Stimulated activated naive B cell treated with anti-CD40 and anti-IgM and Interleukin-4, amounts not matched to agents 10 μg/mL and 1 μg/mL and 100 μg/mL, for 72 hours (primary cell): ENCODE measurements at regions not wholly inside any gene's neighbourhood (a gene's known extent, or its start where the extent isn't known, plus 50 kb on each side); places are given as distances from the start of the nearest gene placed in this dataset.
"Not testable (repeated sequence)": the region's sequence is repeated elsewhere in the genome, so short reads cannot be mapped to it uniquely, and the experiment has no call there.

ENCODE experiments used
- ATAC-seq, 2 donors: fragments of 150-1000 bp; cut with Tn5 transposase; replicated peaks; 2 replicates each; pipeline ENCODE4 v1.10.0; 2021; ENCODE audit warnings: moderate library complexity in 1 of 2
- DNase-seq: peaks from one replicate; pipeline ENCODE4 v3.0.0; 2021
- H3K27ac Mint-ChIP-seq: one replicate; pipeline ENCODE4 v1.8.0; 2022; ENCODE audit warnings: mild to moderate bottlenecking, mixed read lengths
- H3K27me3 Mint-ChIP-seq, 2 donors: one replicate each; pipeline ENCODE4 v1.8.0; 2022; ENCODE audit warnings: mixed read lengths in 2 of 2
- H3K36me3 Mint-ChIP-seq, 2 donors: one replicate each; pipeline ENCODE4 v1.8.0; 2022; ENCODE audit warnings: mixed read lengths in 2 of 2, mild to moderate bottlenecking in 1 of 2
- H3K4me1 Mint-ChIP-seq, 2 donors: one replicate each; pipeline ENCODE4 v1.8.0; 2022; ENCODE audit warnings: mixed read lengths in 2 of 2, mild to moderate bottlenecking in 1 of 2
- H3K4me3 Mint-ChIP-seq, 2 donors: one replicate each; pipeline ENCODE4 v1.8.0; 2022; ENCODE audit warnings: mild to moderate bottlenecking in 2 of 2, mixed read lengths in 2 of 2, moderate library complexity in 1 of 2
- H3K9me3 Mint-ChIP-seq, 2 donors: one replicate each; pipeline ENCODE4 v1.8.0; 2022; ENCODE audit warnings: mixed read lengths in 2 of 2, mild to moderate bottlenecking in 1 of 2

- H3K27ac Mint-ChIP-seq, H3K4me1 Mint-ChIP-seq, H3K36me3 Mint-ChIP-seq, DNase-seq, ATAC-seq, H3K27me3 Mint-ChIP-seq, H3K4me3 Mint-ChIP-seq, H3K9me3 Mint-ChIP-seq: not testable (repeated sequence)
Observed at GRCh38 chr13:18697221-18697620, 484.4 kb downstream of the TUBA3C start.

DNA sequence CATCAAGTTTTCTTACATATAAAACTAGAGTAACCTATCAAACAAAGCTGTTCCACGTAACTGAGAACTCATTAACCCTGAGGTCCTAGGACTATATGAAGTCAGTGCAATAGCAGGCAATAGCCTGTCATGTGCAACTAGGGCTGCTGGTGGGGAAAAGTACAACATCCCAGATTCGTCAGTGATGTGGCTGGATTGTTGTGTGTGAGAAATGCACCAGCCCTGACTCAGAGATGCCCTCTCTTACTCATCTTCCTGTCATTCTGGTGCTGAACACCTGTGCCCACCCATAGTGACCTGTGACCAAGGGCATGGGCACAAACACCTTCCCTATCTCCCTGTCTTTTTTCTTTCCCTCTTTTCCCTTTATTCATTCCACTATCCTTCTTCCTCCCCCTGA lies 504.2 kb downstream of the TUBA3C start:
- H3K36me3 Mint-ChIP-seq, H3K27ac Mint-ChIP-seq, H3K4me3 Mint-ChIP-seq, H3K4me1 Mint-ChIP-seq, DNase-seq, H3K27me3 Mint-ChIP-seq, H3K9me3 Mint-ChIP-seq, ATAC-seq: not testable (repeated sequence)

DNA sequence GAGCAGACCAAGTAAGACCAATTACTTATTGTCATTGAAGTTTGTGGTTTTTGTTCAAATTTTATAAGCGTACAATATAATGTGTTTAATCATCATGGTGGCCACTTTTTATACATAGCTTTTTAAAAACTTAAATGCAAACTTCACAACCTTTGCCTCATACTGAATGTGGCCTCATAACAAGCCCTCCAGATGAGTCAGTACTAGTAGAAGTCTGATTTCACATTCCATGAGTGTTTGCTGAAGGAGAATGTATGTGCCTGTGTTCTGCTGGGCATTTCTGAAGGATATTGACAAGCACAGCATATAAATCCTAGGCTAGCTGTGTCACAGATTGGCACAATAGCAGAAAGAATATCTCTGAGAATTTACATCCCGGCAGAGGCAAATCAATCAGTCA lies 506.4 kb downstream of the TUBA3C start:
- H3K4me1 Mint-ChIP-seq, H3K4me3 Mint-ChIP-seq, ATAC-seq: not testable (repeated sequence)

DNA sequence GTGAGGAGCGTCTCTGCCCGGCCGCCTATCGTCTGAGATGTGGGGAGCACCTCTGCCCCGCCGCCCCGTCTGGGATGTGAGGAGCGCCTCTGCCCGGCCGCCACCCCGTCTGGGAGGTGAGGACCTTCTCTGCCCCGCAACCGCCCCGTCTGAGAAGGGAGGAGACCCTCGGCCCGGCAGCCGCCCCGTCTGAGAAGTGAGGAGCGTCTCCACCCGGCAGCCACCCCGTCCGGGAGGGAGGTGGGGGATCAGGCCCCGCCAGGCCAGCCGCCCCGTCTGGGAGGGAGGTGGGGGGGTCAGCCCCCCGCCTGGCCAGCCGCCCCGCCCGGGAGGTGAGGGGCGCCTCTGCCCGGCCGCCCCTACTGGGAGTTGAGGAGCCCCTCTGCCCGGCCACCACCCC lies 507.8 kb downstream of the TUBA3C start:
- not testable (repeated sequence) for ATAC-seq

More for the DNA sequence above, 506.4 kb downstream of the TUBA3C start:
- DNase-seq, H3K27me3 Mint-ChIP-seq, H3K9me3 Mint-ChIP-seq, H3K36me3 Mint-ChIP-seq, H3K27ac Mint-ChIP-seq: not testable (repeated sequence)

GRCh38 chr13:18666585-18666984 lies 515.0 kb downstream of the TUBA3C start:
- H3K9me3 Mint-ChIP-seq, H3K36me3 Mint-ChIP-seq, DNase-seq, H3K27me3 Mint-ChIP-seq, ATAC-seq, H3K4me3 Mint-ChIP-seq, H3K27ac Mint-ChIP-seq, H3K4me1 Mint-ChIP-seq: not testable (repeated sequence)

More for the DNA sequence above, 507.8 kb downstream of the TUBA3C start:
- not testable (repeated sequence) for H3K4me1 Mint-ChIP-seq, H3K27me3 Mint-ChIP-seq, H3K27ac Mint-ChIP-seq, H3K4me3 Mint-ChIP-seq, H3K9me3 Mint-ChIP-seq, DNase-seq, H3K36me3 Mint-ChIP-seq

DNA sequence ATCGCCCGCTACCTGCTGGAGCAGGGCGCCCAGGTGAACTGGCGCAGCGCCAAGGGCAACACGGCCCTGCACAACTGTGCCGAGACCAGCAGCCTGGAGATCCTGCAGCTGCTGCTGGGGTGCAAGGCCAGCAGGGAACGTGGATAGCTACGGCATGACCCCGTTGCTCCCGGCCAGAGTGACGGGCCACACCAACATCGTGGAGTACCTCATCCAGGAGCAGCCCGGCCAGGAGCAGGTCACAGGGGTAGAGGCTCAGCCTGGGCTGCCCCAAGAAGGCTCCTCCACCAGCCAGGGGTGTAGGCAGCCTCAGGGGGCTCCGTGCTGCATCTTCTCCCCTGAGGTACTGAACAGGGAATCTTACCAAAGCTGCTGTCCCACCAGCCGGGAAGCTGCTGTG lies 515.9 kb downstream of the TUBA3C start:
- not testable (repeated sequence) for H3K4me1 Mint-ChIP-seq, DNase-seq, H3K9me3 Mint-ChIP-seq, H3K27me3 Mint-ChIP-seq, H3K36me3 Mint-ChIP-seq, H3K27ac Mint-ChIP-seq, ATAC-seq, H3K4me3 Mint-ChIP-seq

GRCh38 chr13:18665124-18665523 lies 516.5 kb downstream of the TUBA3C start:
- not testable (repeated sequence) for H3K27me3 Mint-ChIP-seq, DNase-seq, H3K27ac Mint-ChIP-seq, H3K36me3 Mint-ChIP-seq, ATAC-seq, H3K9me3 Mint-ChIP-seq, H3K4me3 Mint-ChIP-seq, H3K4me1 Mint-ChIP-seq

GRCh38 chr13:18663222-18663621 lies 518.4 kb downstream of the TUBA3C start:
- ATAC-seq, DNase-seq, H3K27me3 Mint-ChIP-seq, H3K4me1 Mint-ChIP-seq, H3K36me3 Mint-ChIP-seq, H3K4me3 Mint-ChIP-seq, H3K9me3 Mint-ChIP-seq, H3K27ac Mint-ChIP-seq: not testable (repeated sequence)

DNA sequence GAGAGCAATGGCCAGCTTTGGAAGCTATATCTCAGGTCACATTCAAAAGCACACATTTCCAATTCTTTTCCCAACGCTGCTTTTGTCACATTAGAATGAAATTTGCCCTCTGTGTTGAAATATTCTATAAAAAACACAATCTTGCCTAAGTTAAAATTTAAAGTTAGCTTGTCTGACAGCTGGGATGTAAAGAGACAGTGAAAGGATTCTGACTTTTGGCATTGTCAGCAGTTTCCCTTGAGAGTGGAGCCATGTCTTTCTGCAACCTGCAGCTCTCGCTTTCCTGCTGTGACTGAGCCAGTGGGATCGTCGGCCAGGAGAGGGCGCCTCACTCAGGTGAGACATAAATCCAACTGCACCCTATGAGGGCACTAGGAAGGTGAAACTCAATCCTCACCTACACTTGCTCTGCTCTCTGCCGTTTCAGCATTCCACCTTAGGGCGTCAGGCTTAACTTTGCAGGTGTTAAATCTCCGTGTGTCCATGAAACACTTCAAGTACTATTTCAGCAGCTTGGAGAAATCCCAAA lies 537.9 kb downstream of the TUBA3C start:
- DNase-seq, ATAC-seq, H3K4me1 Mint-ChIP-seq, H3K27me3 Mint-ChIP-seq, H3K36me3 Mint-ChIP-seq, H3K27ac Mint-ChIP-seq, H3K9me3 Mint-ChIP-seq, H3K4me3 Mint-ChIP-seq: not testable (repeated sequence)

- peaks cover 12 to 13% of the 10 kb centered on the region in 2 donors for H3K9me3 Mint-ChIP-seq
- not testable (repeated sequence) for H3K36me3 Mint-ChIP-seq, H3K27me3 Mint-ChIP-seq, ATAC-seq, H3K4me1 Mint-ChIP-seq, H3K4me3 Mint-ChIP-seq, DNase-seq, H3K27ac Mint-ChIP-seq
Observed at GRCh38 chr13:18628928-18629327, 552.7 kb downstream of the TUBA3C start.

DNA sequence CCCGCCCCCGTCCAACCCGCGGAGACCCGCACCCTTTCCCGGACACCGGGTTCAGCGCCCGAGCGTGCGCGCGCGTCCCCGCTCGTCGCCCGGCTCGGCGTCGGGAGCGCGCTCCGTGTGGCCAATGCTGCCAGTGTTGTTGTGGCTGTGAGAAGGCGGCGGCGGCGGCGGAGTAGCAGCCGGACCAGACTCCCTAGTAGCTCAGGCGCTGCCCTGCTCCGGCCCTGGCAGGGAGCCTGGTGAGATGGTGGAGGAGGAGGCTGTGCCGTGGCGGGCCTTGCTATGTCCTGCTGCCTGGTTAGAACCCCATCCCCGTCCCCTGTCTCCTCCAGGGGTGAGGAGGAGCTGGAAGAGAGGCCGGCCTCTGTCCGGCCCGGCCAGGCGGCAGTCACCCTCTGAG lies 553.2 kb downstream of the TUBA3C start:
- Mint-ChIP-seq H3K27me3 (no peaks in the 10 kb centered on the region), H3K4me3 (no peak overlapping the region), H3K36me3 (no peaks in the 10 kb centered on the region), H3K27ac (no peak overlapping the region), H3K9me3 (peaks cover 7 to 8% of the 10 kb centered on the region in 2 donors), H3K4me1 (no peaks in the 10 kb centered on the region)
- ATAC-seq (no peak), DNase-seq (no peak)

GRCh38 chr13:18624061-18624460 lies 557.6 kb downstream of the TUBA3C start:
- not testable (repeated sequence) for H3K4me1 Mint-ChIP-seq, H3K9me3 Mint-ChIP-seq, H3K27me3 Mint-ChIP-seq, ATAC-seq, H3K27ac Mint-ChIP-seq, H3K36me3 Mint-ChIP-seq, DNase-seq, H3K4me3 Mint-ChIP-seq

DNA sequence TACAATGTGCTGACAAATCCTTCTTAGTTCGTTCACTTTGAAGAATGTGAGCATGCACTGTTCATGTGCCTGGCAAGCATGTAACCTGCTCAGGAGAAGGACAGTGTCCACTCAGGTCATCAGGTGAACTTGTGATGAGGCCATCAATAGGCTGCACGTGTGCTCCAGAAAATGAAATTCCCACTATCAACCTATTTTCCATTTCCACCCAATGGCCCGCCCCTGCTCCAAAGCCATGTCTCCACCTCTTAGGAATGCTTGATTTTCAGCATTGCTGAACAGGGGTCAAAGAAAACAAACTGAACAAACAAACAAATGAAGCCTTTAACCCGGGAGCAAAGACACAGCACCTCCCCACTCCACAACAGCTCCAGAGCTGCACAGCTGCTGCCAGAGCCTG lies 563.2 kb downstream of the TUBA3C start:
- not testable (repeated sequence) for H3K27ac Mint-ChIP-seq, ATAC-seq, H3K4me1 Mint-ChIP-seq, H3K36me3 Mint-ChIP-seq, DNase-seq, H3K27me3 Mint-ChIP-seq, H3K9me3 Mint-ChIP-seq, H3K4me3 Mint-ChIP-seq

- H3K9me3 Mint-ChIP-seq, H3K4me3 Mint-ChIP-seq, H3K27ac Mint-ChIP-seq, H3K36me3 Mint-ChIP-seq, H3K4me1 Mint-ChIP-seq, DNase-seq, ATAC-seq, H3K27me3 Mint-ChIP-seq: not testable (repeated sequence)
Observed at GRCh38 chr13:18610476-18610875, 571.1 kb downstream of the TUBA3C start.

- H3K4me1 Mint-ChIP-seq, DNase-seq, H3K27ac Mint-ChIP-seq, ATAC-seq, H3K4me3 Mint-ChIP-seq, H3K9me3 Mint-ChIP-seq, H3K36me3 Mint-ChIP-seq, H3K27me3 Mint-ChIP-seq: not testable (repeated sequence)
Observed at GRCh38 chr13:18609371-18609770, 572.3 kb downstream of the TUBA3C start.

DNA sequence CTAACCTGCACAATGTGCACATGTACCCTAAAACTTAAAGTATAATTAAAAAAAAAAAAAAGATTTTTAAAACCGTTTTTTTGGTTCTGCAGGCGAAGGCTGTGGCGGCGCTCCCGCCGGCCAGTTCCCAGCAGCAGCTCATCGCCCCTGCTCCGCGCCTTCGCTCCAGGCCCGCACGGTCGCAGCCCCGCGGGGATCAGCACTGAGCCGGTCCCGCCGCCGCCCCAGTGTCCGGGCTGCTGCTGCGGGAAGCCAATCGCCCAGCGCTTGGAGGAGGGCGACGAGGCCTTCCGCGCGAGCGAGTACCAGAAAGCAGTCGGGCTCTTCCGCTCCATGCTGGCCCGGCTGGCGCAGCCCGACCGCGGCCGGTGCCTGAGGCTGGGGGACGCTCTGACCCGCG lies 572.8 kb downstream of the TUBA3C start:
- DNase-seq, H3K27ac Mint-ChIP-seq, H3K27me3 Mint-ChIP-seq, H3K4me3 Mint-ChIP-seq, ATAC-seq, H3K9me3 Mint-ChIP-seq, H3K4me1 Mint-ChIP-seq, H3K36me3 Mint-ChIP-seq: not testable (repeated sequence)
